Endothelial cell of umbilical vein (primary cell): ENCODE measurements at regions not wholly inside any gene's neighbourhood (a gene's known extent, or its start where the extent isn't known, plus 50 kb on each side); places are given as distances from the start of the nearest gene placed in this dataset.

Experiments used
- BruUV-seq: library from RNA; stranded (reverse); fragments of 400-500 nt; replicated peaks from 2 replicates; lab custom pipeline; 2021; lab: Mats Ljungman, UMichigan
- CTCF ChIA-PET: fragments of 300-600, 350-600 bp; sonication (Branson Sonifier 250); formaldehyde crosslinking; loops from one replicate; lab custom pipeline; 2021; ENCODE audit warnings: antibody characterized with exemption, inconsistent platforms; lab: Charles Lee
- POLR2A ChIA-PET: fragments of 300-600, 350-600 bp; sonication (Branson Sonifier 250); formaldehyde crosslinking; loops from one replicate; lab custom pipeline; 2021; ENCODE audit warnings: antibody characterized with exemption, inconsistent platforms; lab: Charles Lee
- DNase-seq: peaks from one replicate; pipeline ENCODE4 v3.0.0-alpha.2; 2011; ENCODE audit warnings: low read depth, low spot score
- FAIRE-seq: peaks from 2 replicates; lab custom pipeline; 2011; peaks lifted over from hg19 to GRCh38; lab: Jason Lieb, UNC
- H2AFZ ChIP-seq: 2 replicates; pipeline ENCODE4 v1.6.0; 2012; ENCODE audit warnings: low read depth, low read length, control low read depth, inconsistent platforms
- H3K27ac ChIP-seq: 2 replicates; pipeline ENCODE4 v1.5.1; 2011; ENCODE audit warnings: low read depth, mild to moderate bottlenecking, control low read depth, low read length, moderate library complexity; ENCODE audit not compliant: insufficient read depth
- H3K27me3 ChIP-seq, 2 experiments: 2 replicates each; pipeline versions ENCODE4 v1.6.0 to v1.6.1; 2011; ENCODE audit warnings: low read length in 2 of 2, mixed read lengths in 1 of 2; ENCODE audit not compliant: control insufficient read depth in 2 of 2, insufficient read depth in 2 of 2
- H3K36me3 ChIP-seq, 2 experiments: 2 replicates in 1 of 2; 3 replicates in 1 of 2; pipeline ENCODE4 v1.5.1; 2011; ENCODE audit warnings: low read length in 2 of 2, mild to moderate bottlenecking in 1 of 2, moderate library complexity in 1 of 2; ENCODE audit not compliant: control insufficient read depth in 2 of 2, insufficient read depth in 2 of 2; ENCODE audit errors: extremely low read depth in 1 of 2
- H3K4me1 ChIP-seq: 3 replicates; pipeline ENCODE4 v1.5.1; 2011; ENCODE audit warnings: mild to moderate bottlenecking, low read length; ENCODE audit not compliant: control insufficient read depth, insufficient read depth; ENCODE audit errors: extremely low read depth
- H3K4me2 ChIP-seq: 2 replicates; pipeline ENCODE4 v1.6.1; 2011; ENCODE audit warnings: low read length, control low read depth, mixed read lengths; ENCODE audit not compliant: insufficient read depth
- H3K4me3 ChIP-seq, 3 experiments: fragments of 200-600 bp in 1 of 3; sonication (generic), shearing (Covaris generic) in 1 of 3; replicated peaks in 1 of 3; 2 replicates each; pipeline ENCODE4 v1.5.1; 2011 to 2016; ENCODE audit warnings: control low read depth in 3 of 3, low read length in 3 of 3, mild to moderate bottlenecking in 2 of 3, inconsistent platforms in 1 of 3, low read depth in 1 of 3, moderate library complexity in 1 of 3; ENCODE audit not compliant: insufficient read depth in 1 of 3
- H3K79me2 ChIP-seq: 2 replicates; pipeline ENCODE4 v1.6.0; 2012; ENCODE audit warnings: low read length, inconsistent platforms; ENCODE audit not compliant: control insufficient read depth, insufficient read depth
- H3K9ac ChIP-seq: replicated peaks from 2 replicates; pipeline ENCODE3; 2011; ENCODE audit warnings: low read length, control low read depth; ENCODE audit not compliant: insufficient read depth; ENCODE audit errors: extremely low read depth
- H3K9me1 ChIP-seq: replicated peaks from 3 replicates; pipeline ENCODE4 v1.6.0; 2011; ENCODE audit warnings: mild to moderate bottlenecking, low read length; ENCODE audit not compliant: control insufficient read depth, insufficient read depth; ENCODE audit errors: extremely low read depth
- H3K9me3 ChIP-seq: replicated peaks from 2 replicates; pipeline ENCODE4 v1.5.1; 2012; ENCODE audit warnings: low read length, inconsistent platforms; ENCODE audit not compliant: control insufficient read depth, insufficient read depth
- H4K20me1 ChIP-seq: replicated peaks from 2 replicates; pipeline ENCODE3; 2011; ENCODE audit warnings: mild to moderate bottlenecking, low read length; ENCODE audit not compliant: control insufficient read depth, insufficient read depth; ENCODE audit errors: extremely low read depth
- EZH2 ChIP-seq: IDR thresholded peaks from 2 replicates; pipeline ENCODE4 v1.6.1; 2012; ENCODE audit warnings: borderline replicate concordance, low read depth, mild to moderate bottlenecking, moderate library complexity, low read length, inconsistent platforms; ENCODE audit not compliant: severe bottlenecking
- FOS ChIP-seq: IDR thresholded peaks from 2 replicates; pipeline ENCODE4 v1.6.1; 2011; ENCODE audit warnings: mild to moderate bottlenecking, low read length, moderate library complexity, borderline replicate concordance; ENCODE audit not compliant: insufficient read depth
- GATA2 ChIP-seq: IDR thresholded peaks from 2 replicates; pipeline ENCODE4 v1.7.0; 2011; ENCODE audit warnings: low read depth, mild to moderate bottlenecking, moderate library complexity, mixed read lengths, low read length; ENCODE audit not compliant: insufficient read length, insufficient read depth
- JUN ChIP-seq: IDR thresholded peaks from 2 replicates; pipeline ENCODE4 v1.6.1; 2011; ENCODE audit warnings: borderline replicate concordance, low read depth; ENCODE audit not compliant: insufficient read length, insufficient read depth
- MYC ChIP-seq: IDR thresholded peaks from one replicate; pipeline ENCODE4 v1.6.1; 2011; ENCODE audit warnings: mild to moderate bottlenecking, low read depth, low read length
- POLR2A ChIP-seq: IDR thresholded peaks from 2 replicates; pipeline ENCODE4 v1.6.1; 2012; ENCODE audit warnings: low read depth, mild to moderate bottlenecking, control low read depth, low read length
- POLR2AphosphoS5 ChIP-seq: IDR thresholded peaks from 2 replicates; pipeline ENCODE4 v1.6.1; 2012; ENCODE audit warnings: low read depth, mild to moderate bottlenecking, control low read depth, low read length, moderate library complexity; ENCODE audit not compliant: insufficient read depth
- dilution Hi-C: fragments of 300-500 bp; cut with MboI; formaldehyde crosslinking; loops from one replicate; pipeline ENCODE4 v1.15.0; 2019; ENCODE audit warnings: low sequenced_read_pairs; ENCODE audit not compliant: extremely low pct_ligation_motif_present
- intact Hi-C: fragments of 100-400 bp; cut with micrococcal nuclease; formaldehyde crosslinking; loops from one replicate; pipeline ENCODE4 v1.10.0; 2022
- TF ChIP-seq, protein P1 (sequence below): IDR thresholded peaks from 2 replicates; pipeline ENCODE4 v1.6.1; 2011; ENCODE audit not compliant: insufficient read depth, insufficient read length
- TF ChIP-seq, protein P2 (sequence below), 2 donors: IDR thresholded peaks; 1 replicate in 1 of 2; 2 replicates in 1 of 2; pipeline ENCODE4 v1.5.1; 2011; ENCODE audit warnings: low read length in 2 of 2, mild to moderate bottlenecking in 2 of 2, moderate library complexity in 2 of 2, control low read depth in 1 of 2, inconsistent platforms in 1 of 2, low read depth in 1 of 2; ENCODE audit not compliant: insufficient read depth in 1 of 2; ENCODE audit errors: extremely low read depth in 1 of 2

DNA sequence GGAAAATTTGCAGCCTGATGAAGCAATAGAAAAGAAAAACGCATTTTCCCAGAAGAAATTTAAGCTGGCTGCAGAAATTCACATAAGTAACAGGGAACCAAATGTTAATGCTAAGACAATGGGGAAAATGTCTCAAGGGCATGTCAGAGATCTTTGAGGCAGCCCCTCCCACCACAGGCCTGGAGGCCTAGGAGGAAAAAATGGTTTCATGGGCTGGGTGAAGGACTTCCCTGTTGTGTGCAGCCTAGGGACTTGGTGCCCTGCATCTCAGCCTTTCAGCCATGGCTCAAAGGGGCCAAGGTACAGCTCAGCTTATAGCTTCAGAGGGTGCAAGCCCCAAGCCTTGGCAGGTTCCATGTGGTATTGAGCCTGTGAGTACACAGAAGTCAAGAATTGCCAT is 476.1 kb upstream of the DPP6 start:
- Histone ChIP-seq H3K36me3 (no peaks in the 10 kb centered on the region), H3K27ac (no peak overlapping the region), H3K27me3 (no peaks in the 10 kb centered on the region), H3K9me3 (peaks cover 3% of the 10 kb centered on the region), H3K9ac (no peak overlapping the region), H3K4me2 (no peak overlapping the region), H3K79me2 (no peaks in the 10 kb centered on the region), H2AFZ (no peak overlapping the region), H3K4me3 (no peak overlapping the region), H3K4me1 (no peaks in the 10 kb centered on the region), H4K20me1 (no peaks in the 10 kb centered on the region), H3K9me1 (no peaks in the 10 kb centered on the region)
- BruUV-seq, result no TSS peak
- intact Hi-C loops, result no loop called here
- TF ChIP-seq POLR2A (no peak), POLR2AphosphoS5 (no peak)
- dilution Hi-C loops, result no loop called here
- DNase-seq (no peak), FAIRE-seq (no peak)
- ChIA-PET CTCF (no interaction called here), POLR2A (no interaction called here)

DNA sequence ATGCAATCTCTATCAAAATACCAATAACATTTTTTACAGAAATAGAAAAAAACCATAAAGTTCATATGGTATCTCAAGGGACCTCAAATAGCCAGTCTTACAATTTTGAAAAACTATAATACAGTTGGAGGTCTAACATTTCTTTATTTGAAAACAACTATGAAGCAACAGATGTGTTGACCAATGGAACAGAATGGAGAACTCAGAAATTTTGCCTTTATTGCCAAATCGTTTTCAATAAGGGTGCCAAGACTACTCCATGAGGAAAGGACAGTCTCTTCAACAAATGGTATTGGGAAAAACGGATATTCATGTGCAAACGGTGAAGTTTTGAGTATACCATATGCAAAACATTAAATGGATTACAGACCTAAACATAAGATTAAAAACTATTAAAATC is 470.8 kb upstream of the DPP6 start:
- BruUV-seq, result no TSS peak
- Histone ChIP-seq H3K27ac (no peak overlapping the region), H3K36me3 (no peaks in the 10 kb centered on the region), H3K9me1 (no peaks in the 10 kb centered on the region), H3K4me2 (no peak overlapping the region), H3K27me3 (no peaks in the 10 kb centered on the region), H3K9me3 (peaks cover 5% of the 10 kb centered on the region), H3K4me3 (no peak overlapping the region), H3K9ac (no peak overlapping the region), H3K79me2 (no peaks in the 10 kb centered on the region), H2AFZ (no peak overlapping the region), H3K4me1 (no peaks in the 10 kb centered on the region), H4K20me1 (no peaks in the 10 kb centered on the region)
- DNase-seq, result no peak
- CTCF ChIA-PET, result no interaction called here
- TF ChIP-seq GATA2, result no peak
- TF ChIP-seq POLR2A, result no peak
- TF ChIP-seq, protein P1, sequence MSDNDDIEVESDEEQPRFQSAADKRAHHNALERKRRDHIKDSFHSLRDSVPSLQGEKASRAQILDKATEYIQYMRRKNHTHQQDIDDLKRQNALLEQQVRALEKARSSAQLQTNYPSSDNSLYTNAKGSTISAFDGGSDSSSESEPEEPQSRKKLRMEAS, result no peak
- no peak for TF ChIP-seq MYC
- TF ChIP-seq POLR2AphosphoS5, result no peak
- TF ChIP-seq, protein P2, sequence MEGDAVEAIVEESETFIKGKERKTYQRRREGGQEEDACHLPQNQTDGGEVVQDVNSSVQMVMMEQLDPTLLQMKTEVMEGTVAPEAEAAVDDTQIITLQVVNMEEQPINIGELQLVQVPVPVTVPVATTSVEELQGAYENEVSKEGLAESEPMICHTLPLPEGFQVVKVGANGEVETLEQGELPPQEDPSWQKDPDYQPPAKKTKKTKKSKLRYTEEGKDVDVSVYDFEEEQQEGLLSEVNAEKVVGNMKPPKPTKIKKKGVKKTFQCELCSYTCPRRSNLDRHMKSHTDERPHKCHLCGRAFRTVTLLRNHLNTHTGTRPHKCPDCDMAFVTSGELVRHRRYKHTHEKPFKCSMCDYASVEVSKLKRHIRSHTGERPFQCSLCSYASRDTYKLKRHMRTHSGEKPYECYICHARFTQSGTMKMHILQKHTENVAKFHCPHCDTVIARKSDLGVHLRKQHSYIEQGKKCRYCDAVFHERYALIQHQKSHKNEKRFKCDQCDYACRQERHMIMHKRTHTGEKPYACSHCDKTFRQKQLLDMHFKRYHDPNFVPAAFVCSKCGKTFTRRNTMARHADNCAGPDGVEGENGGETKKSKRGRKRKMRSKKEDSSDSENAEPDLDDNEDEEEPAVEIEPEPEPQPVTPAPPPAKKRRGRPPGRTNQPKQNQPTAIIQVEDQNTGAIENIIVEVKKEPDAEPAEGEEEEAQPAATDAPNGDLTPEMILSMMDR (IDR thresholded peaks at IDR 0.05; ENCODE audit: extremely low read depth in 1 of 2, insufficient read depth in 1 of 2, low read depth in 1 of 2, low read length in 2 of 2), result no peak
- no peak for TF ChIP-seq JUN
- TF ChIP-seq EZH2, result no peak
- no peak for TF ChIP-seq FOS
- intact Hi-C loops (no loop called here), dilution Hi-C loops (no loop called here)
- POLR2A ChIA-PET, result no interaction called here
- FAIRE-seq, result no peak
